GM23248 (cell line): ENCODE measurements at regions not wholly inside any gene's neighbourhood (a gene's known extent, or its start where the extent isn't known, plus 50 kb on each side); places are given as distances from the start of the nearest gene placed in this dataset.

ENCODE experiments used
- DNase-seq: peaks from one replicate; pipeline ENCODE4 v3.0.0-alpha.2; 2015
- H2AFZ ChIP-seq: fragments of 200-600 bp; sonication (generic); 2 replicates; pipeline ENCODE4 v1.6.1; 2016; ENCODE audit warnings: antibody characterized with exemption
- H3F3A ChIP-seq: fragments of 200-600 bp; sonication (generic); 2 replicates; pipeline ENCODE4 v1.6.1; 2016; ENCODE audit warnings: mild to moderate bottlenecking, antibody characterized with exemption, mixed run types; ENCODE audit not compliant: insufficient read depth
- H3K27ac ChIP-seq: fragments of 200-600 bp; sonication (generic); 2 replicates; pipeline ENCODE4 v1.5.1; 2016; ENCODE audit warnings: mild to moderate bottlenecking
- H3K27me3 ChIP-seq: fragments of 200-600 bp; sonication (generic); replicated peaks from 2 replicates; pipeline ENCODE4 v1.6.1; 2016; ENCODE audit warnings: mild to moderate bottlenecking; ENCODE audit not compliant: insufficient read depth
- H3K36me3 ChIP-seq: fragments of 200-600 bp; sonication (generic); 2 replicates; pipeline ENCODE4 v1.6.1; 2016; ENCODE audit warnings: low read depth, mild to moderate bottlenecking
- H3K4me1 ChIP-seq: fragments of 200-600 bp; sonication (generic); 2 replicates; pipeline ENCODE4 v1.6.1; 2016; ENCODE audit warnings: mild to moderate bottlenecking; ENCODE audit not compliant: insufficient read depth
- H3K4me2 ChIP-seq: fragments of 200-600 bp; sonication (generic); one replicate; pipeline ENCODE4 v1.6.1; 2016; ENCODE audit warnings: mild to moderate bottlenecking; ENCODE audit not compliant: unreplicated experiment
- H3K4me3 ChIP-seq: fragments of 200-600 bp; sonication (generic); 2 replicates; pipeline ENCODE4 v1.5.1; 2016; ENCODE audit warnings: mild to moderate bottlenecking
- H3K79me2 ChIP-seq: fragments of 200-600 bp; sonication (generic); 2 replicates; pipeline ENCODE4 v1.6.1; 2016; ENCODE audit warnings: mild to moderate bottlenecking; ENCODE audit not compliant: insufficient read depth
- H3K9ac ChIP-seq: fragments of 200-600 bp; sonication (generic); 2 replicates; pipeline ENCODE4 v1.6.1; 2016; ENCODE audit warnings: mild to moderate bottlenecking
- H3K9me2 ChIP-seq: fragments of 200-600 bp; sonication (generic); 2 replicates; pipeline ENCODE4 v1.6.1; 2016; ENCODE audit warnings: mixed run types, mild to moderate bottlenecking, moderate library complexity; ENCODE audit not compliant: insufficient read depth
- H3K9me3 ChIP-seq: fragments of 200-600 bp; sonication (generic); one replicate; pipeline ENCODE4 v1.6.1; 2017; ENCODE audit warnings: low read depth
- H4K20me1 ChIP-seq: fragments of 200-600 bp; sonication (generic); 2 replicates; pipeline ENCODE4 v1.6.0; 2016; ENCODE audit not compliant: insufficient read depth
- EZH2 ChIP-seq: fragments of 200-600 bp; sonication (generic); IDR thresholded peaks from 2 replicates; pipeline ENCODE4 v1.6.1; 2018; ENCODE audit warnings: antibody characterized with exemption, mild to moderate bottlenecking; ENCODE audit not compliant: insufficient read depth, poor library complexity, severe bottlenecking
- EZH2phosphoT487 ChIP-seq: fragments of 200-600 bp; sonication (generic); IDR thresholded peaks from 2 replicates; pipeline ENCODE4 v1.6.1; 2018; ENCODE audit warnings: antibody characterized with exemption, moderate library complexity, mild to moderate bottlenecking, low read depth; ENCODE audit not compliant: insufficient read depth
- WGBS, 2 experiments: methylation state at CpG; one replicate each; pipeline ENCODE4 v1.1.6; 2015 to 2017; ENCODE audit warnings: low lambda C conversion rate in 2 of 2, low coverage in 1 of 2; ENCODE audit errors: missing lambda C conversion rate in 2 of 2; 5-methylcytosine and 5-hydroxymethylcytosine counted together
- in situ Hi-C: fragments of 300-500 bp; cut with MboI; formaldehyde crosslinking; loops from 2 replicates; pipeline ENCODE4 v1.15.0; 2020

GRCh38 chr3:110474397-110474796 lies 597.2 kb upstream of the NECTIN3 start:
- Histone ChIP-seq H3F3A (no peaks in the 10 kb centered on the region), H2AFZ (0 out of 2 replicates have a peak overlapping the region, but pooled peaks have one; percentile 14), H3K79me2 (no peaks in the 10 kb centered on the region), H3K9me2 (no peaks in the 10 kb centered on the region), H3K9me3 (no peaks in the 10 kb centered on the region), H3K9ac (no peak overlapping the region), H3K27ac (no peak overlapping the region), H3K36me3 (no peaks in the 10 kb centered on the region), H3K4me1 (no peaks in the 10 kb centered on the region), H3K4me3 (no peak overlapping the region), H3K4me2 (no peak overlapping the region), H3K27me3 (no peaks in the 10 kb centered on the region), H4K20me1 (no peaks in the 10 kb centered on the region)
- DNase-seq = no peak
- 67 to 73% methylated on average over 2 of the region's 2 CpGs for WGBS, 2 experiments
- in situ Hi-C loops = no loop called here
- TF ChIP-seq EZH2phosphoT487 = no peak
- no peak for TF ChIP-seq EZH2

GRCh38 chr3:110478377-110479054 lies 593.1 kb upstream of the NECTIN3 start:
- Histone ChIP-seq H3K27ac (no peak overlapping the region), H4K20me1 (no peaks in the 10 kb centered on the region), H3K79me2 (no peaks in the 10 kb centered on the region), H3K4me1 (no peaks in the 10 kb centered on the region), H3K36me3 (no peaks in the 10 kb centered on the region), H3K9me2 (no peaks in the 10 kb centered on the region), H3K9ac (no peak overlapping the region), H3K4me2 (no peak overlapping the region), H3K27me3 (no peaks in the 10 kb centered on the region), H3F3A (no peaks in the 10 kb centered on the region), H3K9me3 (no peaks in the 10 kb centered on the region), H2AFZ (no peak overlapping the region), H3K4me3 (no peak overlapping the region)
- TF ChIP-seq EZH2 (no peak), EZH2phosphoT487 (no peak)
- in situ Hi-C loops = no loop called here
- no peak for DNase-seq
- WGBS, 2 experiments = 93 to 95% methylated on average over 4 of the region's 4 CpGs

- no peaks in the 10 kb centered on the region; the same call in 1 of the 2 replicates for H3K36me3 ChIP-seq
- TF ChIP-seq EZH2phosphoT487 (no peak), EZH2 (no peak)
- H3K4me3 ChIP-seq = no peak overlapping the region
- H3K9ac ChIP-seq = no peak overlapping the region
- peaks cover 5% of the 10 kb centered on the region for H3K9me3 ChIP-seq
- H4K20me1 ChIP-seq = no peaks in the 10 kb centered on the region
- no peaks in the 10 kb centered on the region for H3F3A ChIP-seq
- 70 to 79% methylated on average over 2 of the region's 2 CpGs for WGBS, 2 experiments
- H2AFZ ChIP-seq = no peak overlapping the region
- in situ Hi-C loops = no loop called here
- H3K4me1 ChIP-seq = no peaks in the 10 kb centered on the region
- no peaks in the 10 kb centered on the region for H3K79me2 ChIP-seq
- H3K27ac ChIP-seq = no peak overlapping the region
- H3K9me2 ChIP-seq = no peaks in the 10 kb centered on the region
- no peak overlapping the region for H3K4me2 ChIP-seq
- no peaks in the 10 kb centered on the region for H3K27me3 ChIP-seq
- no peak for DNase-seq
These were observed 591.9 kb upstream of the NECTIN3 start for GRCh38 chr3:110479731-110480130.

GRCh38 chr3:110485389-110485788 lies 586.2 kb upstream of the NECTIN3 start:
- no peaks in the 10 kb centered on the region; the same call in 1 of the 2 replicates for H3K36me3 ChIP-seq
- H3K4me3 ChIP-seq = no peak overlapping the region
- no peak for TF ChIP-seq EZH2
- no peak for TF ChIP-seq EZH2phosphoT487
- H3F3A ChIP-seq = no peaks in the 10 kb centered on the region
- no peaks in the 10 kb centered on the region for H3K9me2 ChIP-seq
- no peak overlapping the region for H2AFZ ChIP-seq
- H4K20me1 ChIP-seq = no peaks in the 10 kb centered on the region
- no peak for DNase-seq
- H3K27me3 ChIP-seq = no peaks in the 10 kb centered on the region
- no peak overlapping the region for H3K9ac ChIP-seq
- H3K79me2 ChIP-seq = no peaks in the 10 kb centered on the region
- WGBS, 2 experiments = 92 to 93% methylated on average over 2 of the region's 2 CpGs
- no peak overlapping the region for H3K27ac ChIP-seq
- H3K9me3 ChIP-seq = peaks cover 15% of the 10 kb centered on the region
- no peaks in the 10 kb centered on the region for H3K4me1 ChIP-seq
- no peak overlapping the region for H3K4me2 ChIP-seq
- in situ Hi-C loops = no loop called here
